ENCODE measurements at regions not wholly inside any gene's neighbourhood (a gene's known extent, or its start where the extent isn't known, plus 50 kb on each side); places are given as distances from the start of the nearest gene placed in this dataset.

DNA sequence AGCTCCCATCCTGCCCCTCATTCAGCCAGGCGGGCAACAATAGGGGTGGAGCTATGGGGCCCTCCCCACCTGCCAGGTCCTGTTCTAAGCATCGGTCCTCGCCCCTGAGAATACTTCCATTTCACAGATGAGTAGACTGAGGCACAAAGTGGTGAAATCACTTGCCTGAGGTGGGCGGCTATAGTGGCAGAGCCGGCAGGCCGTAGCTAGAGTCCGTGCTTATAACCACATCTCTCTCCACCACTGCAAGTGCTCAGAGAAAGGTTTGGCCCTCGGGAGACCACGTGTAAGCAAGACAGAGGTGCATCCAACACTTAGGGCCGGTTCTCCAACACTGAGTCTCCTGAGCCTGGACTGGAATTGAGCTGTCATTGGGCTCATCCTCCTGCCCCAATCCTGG lies 145.8 kb upstream of the UNC5B start:
- TF ChIP-seq CTCF (IDR thresholded peaks at IDR 0.05; ENCODE audit: extremely low read depth, insufficient read depth, missing control alignments): no peak
- no peak for DNase-seq (ENCODE audit: low spot score)
- in situ Hi-C loops (cut with MboI; ENCODE audit: low pct_unique_long_range_greater_than_20kb, low sequenced_read_pairs, unreplicated experiment): no loop called here

- in situ Hi-C loops (cut with MboI; ENCODE audit: low pct_unique_long_range_greater_than_20kb, low sequenced_read_pairs, unreplicated experiment): no loop called here
- no peak for TF ChIP-seq CTCF (IDR thresholded peaks at IDR 0.05; ENCODE audit: extremely low read depth, insufficient read depth, missing control alignments)
- no peak for DNase-seq (ENCODE audit: low spot score)
These were observed 145.2 kb upstream of the UNC5B start for GRCh38 chr10:71067098-71067740.

DNA sequence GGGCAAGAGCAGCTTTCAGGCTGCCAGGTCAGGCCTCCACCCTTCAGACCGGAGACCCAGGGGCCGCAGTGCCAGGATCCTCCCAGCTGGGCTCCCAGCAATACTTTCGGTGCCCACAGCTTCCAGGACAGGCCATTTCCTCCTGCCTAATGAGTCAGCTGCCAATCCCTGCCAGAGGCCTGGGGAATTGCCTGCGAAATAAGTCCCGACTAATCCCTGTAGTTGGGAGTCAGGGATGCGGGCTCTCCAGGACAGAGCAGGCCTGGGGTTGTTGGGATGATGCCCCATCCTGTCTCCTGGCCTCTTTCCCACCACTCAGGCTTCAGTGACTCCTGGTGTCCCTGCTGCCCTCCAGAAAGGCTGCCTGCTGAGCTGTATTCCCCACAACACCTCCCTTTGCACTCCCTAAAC lies 143.5 kb upstream of the UNC5B start:
- TF ChIP-seq CTCF (IDR thresholded peaks at IDR 0.05; ENCODE audit: extremely low read depth, insufficient read depth, missing control alignments): no peak
- in situ Hi-C loops (cut with MboI; ENCODE audit: low pct_unique_long_range_greater_than_20kb, low sequenced_read_pairs, unreplicated experiment): no loop called here
- no peak for DNase-seq (ENCODE audit: low spot score)

DNA sequence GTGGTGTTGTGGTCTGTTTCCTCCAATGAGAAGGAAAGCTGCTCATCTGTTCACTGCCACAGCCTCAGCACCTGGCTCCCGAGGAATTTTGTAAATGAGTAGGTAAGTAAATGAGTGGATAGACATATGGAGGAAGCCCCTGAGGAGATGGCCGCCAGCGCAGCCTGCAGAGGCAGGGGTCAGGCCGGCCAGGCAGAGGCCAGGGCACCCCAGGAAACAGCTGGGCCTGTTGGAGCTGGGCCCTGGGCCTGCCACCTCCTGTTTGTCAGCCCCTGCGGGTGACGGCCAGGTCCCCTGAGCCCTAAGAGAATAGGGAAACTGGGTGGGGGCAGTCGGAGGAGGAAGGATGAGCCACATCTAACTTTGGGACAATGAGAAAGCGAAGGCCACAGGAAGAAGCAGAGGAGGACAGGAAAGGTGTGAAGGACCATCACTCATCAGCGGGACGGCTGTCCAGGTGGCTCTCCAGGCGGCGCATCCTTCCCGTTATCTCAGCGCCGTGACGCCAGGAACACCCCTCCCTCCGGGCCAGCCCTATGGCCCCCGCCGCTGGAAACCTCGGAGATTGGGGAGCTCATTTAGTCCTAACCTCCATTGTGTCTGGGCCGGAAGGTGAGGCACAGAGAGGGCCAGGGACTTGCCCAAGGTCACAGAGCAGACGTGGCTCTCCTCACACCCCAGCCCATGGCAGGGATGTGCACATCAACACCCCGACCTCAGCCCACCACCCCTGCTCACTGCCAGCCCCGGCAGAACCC lies 142.3 kb upstream of the UNC5B start:
- in situ Hi-C loops (cut with MboI; ENCODE audit: low pct_unique_long_range_greater_than_20kb, low sequenced_read_pairs, unreplicated experiment): no loop called here
- no peak for DNase-seq (ENCODE audit: low spot score)
- no peak for TF ChIP-seq CTCF (IDR thresholded peaks at IDR 0.05; ENCODE audit: extremely low read depth, insufficient read depth, missing control alignments)

DNA sequence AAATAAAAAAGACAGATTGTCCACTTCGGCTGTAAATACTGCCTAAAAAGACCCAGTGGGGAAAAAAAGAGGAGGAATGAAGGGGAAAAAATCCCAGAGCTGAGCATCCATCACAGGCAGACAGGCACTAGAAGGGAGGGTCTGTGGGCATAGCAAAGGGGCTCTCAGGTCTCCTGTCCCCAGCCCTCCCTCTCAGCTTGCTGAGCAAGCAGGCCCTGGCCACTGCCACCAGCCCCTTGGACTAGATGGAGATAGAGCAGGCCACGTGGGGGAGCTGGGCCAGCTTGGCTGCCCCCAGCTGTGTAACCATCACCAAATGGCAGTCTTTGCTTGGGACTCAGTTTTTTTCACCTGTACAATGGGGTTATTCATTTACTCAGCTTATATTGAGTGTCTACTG lies 141.6 kb upstream of the UNC5B start:
- in situ Hi-C loops (cut with MboI; ENCODE audit: low pct_unique_long_range_greater_than_20kb, low sequenced_read_pairs, unreplicated experiment): no loop called here
- no peak for TF ChIP-seq CTCF (IDR thresholded peaks at IDR 0.05; ENCODE audit: extremely low read depth, insufficient read depth, missing control alignments)
- DNase-seq (ENCODE audit: low spot score): no peak

- TF ChIP-seq CTCF (IDR thresholded peaks at IDR 0.05; ENCODE audit: extremely low read depth, insufficient read depth, missing control alignments): no peak
- no peak for DNase-seq (ENCODE audit: low spot score)
These were observed 140.1 kb upstream of the UNC5B start for GRCh38 chr10:71072131-71072822.

More at GRCh38 chr10:71072131-71072822, 140.1 kb upstream of the UNC5B start:
- in situ Hi-C loops (cut with MboI; ENCODE audit: low pct_unique_long_range_greater_than_20kb, low sequenced_read_pairs, unreplicated experiment): no loop called here
